T-helper 2 cell treated with Interferon-gamma antibody and Interleukin-4, amounts not matched to agents 5 μg/mL and 100 μg/mL, for 36 hours (primary cell): ENCODE measurements at regions not wholly inside any gene's neighbourhood (a gene's known extent, or its start where the extent isn't known, plus 50 kb on each side); places are given as distances from the start of the nearest gene placed in this dataset.

ENCODE experiments used
- DNase-seq: peaks from one replicate; pipeline ENCODE4 v3.0.0; 2021; ENCODE audit warnings: low spot score
- H3K27ac Mint-ChIP-seq: one replicate; pipeline ENCODE4 v1.8.0; 2021; ENCODE audit warnings: mild to moderate bottlenecking, mixed read lengths
- H3K27me3 Mint-ChIP-seq: one replicate; pipeline ENCODE4 v1.8.0; 2021; ENCODE audit warnings: low read depth, mixed read lengths
- H3K36me3 Mint-ChIP-seq: one replicate; pipeline ENCODE4 v1.8.0; 2021; ENCODE audit warnings: low read depth, mixed read lengths
- H3K4me1 Mint-ChIP-seq: one replicate; pipeline ENCODE4 v1.8.0; 2021; ENCODE audit warnings: low read depth, mixed read lengths
- H3K4me3 Mint-ChIP-seq: one replicate; pipeline ENCODE4 v1.8.0; 2022; ENCODE audit warnings: mild to moderate bottlenecking, moderate library complexity, mixed read lengths
- H3K9me3 Mint-ChIP-seq: one replicate; pipeline ENCODE4 v1.8.0; 2021; ENCODE audit warnings: mixed read lengths

- H3K4me1 Mint-ChIP-seq, result peaks cover 67% of the 10 kb centered on the region
- no peak overlapping the region for H3K27ac Mint-ChIP-seq
- H3K9me3 Mint-ChIP-seq, result no peaks in the 10 kb centered on the region
- H3K27me3 Mint-ChIP-seq, result no peaks in the 10 kb centered on the region
- no peak for DNase-seq
- no peaks in the 10 kb centered on the region for H3K36me3 Mint-ChIP-seq
- no peak overlapping the region for H3K4me3 Mint-ChIP-seq
These were observed 83.6 kb downstream of the CDC42EP3 start for GRCh38 chr2:37587817-37588216.

DNA sequence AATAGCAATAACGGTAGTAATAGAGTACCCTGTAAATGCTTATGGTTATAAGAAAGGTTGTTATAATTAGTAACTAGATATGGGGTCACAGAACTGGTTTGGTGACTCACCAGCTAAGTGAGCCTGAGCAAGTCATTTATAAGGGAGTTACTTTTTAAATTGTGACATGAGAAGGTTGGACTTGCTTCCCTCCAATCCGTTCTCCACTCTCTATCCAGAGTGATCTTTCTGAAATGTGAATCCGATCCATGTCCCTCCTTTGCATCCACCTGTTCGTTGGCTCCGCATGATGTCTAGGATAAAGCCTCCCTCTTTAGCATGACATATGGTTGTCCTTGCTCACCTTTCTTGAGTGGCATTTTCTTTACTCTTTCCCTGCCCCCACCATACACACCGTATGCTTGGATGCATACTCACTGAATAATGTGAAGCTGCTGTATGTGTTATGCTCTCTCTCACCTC lies 83.1 kb downstream of the CDC42EP3 start:
- Mint-ChIP-seq H3K27me3 (no peaks in the 10 kb centered on the region), H3K9me3 (no peaks in the 10 kb centered on the region), H3K4me3 (no peak overlapping the region), H3K36me3 (no peaks in the 10 kb centered on the region), H3K4me1 (peaks cover 62% of the 10 kb centered on the region), H3K27ac (no peak overlapping the region)
- DNase-seq, result no peak

DNA sequence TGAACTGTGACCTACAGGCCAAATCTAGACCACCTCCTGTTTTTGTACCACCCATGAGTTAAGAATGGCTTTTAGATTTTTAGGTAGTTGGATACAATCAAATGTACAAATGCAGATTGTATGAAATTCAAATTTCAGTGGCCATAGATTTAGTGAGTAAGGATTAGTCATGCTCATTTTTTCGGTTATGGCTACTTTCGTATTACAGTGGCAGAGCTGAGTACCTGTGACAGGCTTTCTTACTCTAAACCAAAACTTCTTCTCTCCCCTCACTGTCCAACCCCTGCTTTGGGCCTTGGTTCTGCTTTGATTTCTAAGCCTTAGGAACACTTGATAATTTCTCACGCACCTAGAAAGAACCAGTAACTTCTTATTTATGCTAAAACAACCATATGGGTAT lies 82.1 kb downstream of the CDC42EP3 start:
- H3K36me3 Mint-ChIP-seq, result no peaks in the 10 kb centered on the region
- no peak overlapping the region for H3K4me3 Mint-ChIP-seq
- no peak for DNase-seq
- H3K27ac Mint-ChIP-seq, result no peak overlapping the region
- H3K4me1 Mint-ChIP-seq, result peaks cover 56% of the 10 kb centered on the region
- H3K27me3 Mint-ChIP-seq, result no peaks in the 10 kb centered on the region
- H3K9me3 Mint-ChIP-seq, result no peaks in the 10 kb centered on the region

DNA sequence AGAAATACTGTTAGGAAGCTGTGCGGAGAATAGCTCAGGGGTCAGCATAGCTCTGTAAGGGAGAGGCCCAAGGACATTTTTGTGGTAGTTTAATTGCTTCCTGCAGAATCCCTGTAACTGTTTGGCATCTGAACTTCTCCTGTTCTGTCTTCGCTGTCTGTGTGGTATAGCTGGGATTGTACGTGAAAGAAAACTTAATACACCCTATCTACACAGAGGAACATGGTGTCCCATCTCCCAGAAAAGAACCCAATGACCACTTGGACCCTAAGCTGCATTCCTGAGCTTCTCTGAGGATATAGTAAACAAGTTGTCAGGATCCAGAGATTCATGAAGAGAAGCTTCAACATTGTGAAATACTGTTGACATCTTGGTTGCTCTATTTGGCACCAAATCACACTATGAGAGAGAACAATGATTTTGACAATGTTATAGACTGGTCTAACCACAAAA lies 81.3 kb downstream of the CDC42EP3 start:
- no peak overlapping the region for H3K27ac Mint-ChIP-seq
- H3K4me1 Mint-ChIP-seq, result peaks cover 50% of the 10 kb centered on the region
- no peak overlapping the region for H3K4me3 Mint-ChIP-seq
- H3K9me3 Mint-ChIP-seq, result peaks cover 6% of the 10 kb centered on the region
- DNase-seq, result no peak
- H3K36me3 Mint-ChIP-seq, result peaks cover 3% of the 10 kb centered on the region
- H3K27me3 Mint-ChIP-seq, result no peaks in the 10 kb centered on the region
